IPS-20b (cell line): ENCODE measurements at regions not wholly inside any gene's neighbourhood (a gene's known extent, or its start where the extent isn't known, plus 50 kb on each side); places are given as distances from the start of the nearest gene placed in this dataset.
A peak's percentile ranks its signal among the peaks of the same experiment; 100 is the strongest.

ENCODE experiments used
- H3K27ac ChIP-seq: one replicate; pipeline ENCODE4 v1.5.1; 2013; ENCODE audit warnings: low read length
- H3K27me3 ChIP-seq: 2 replicates; pipeline ENCODE4 v1.6.1; 2013; ENCODE audit warnings: mild to moderate bottlenecking, low read length, inconsistent platforms; ENCODE audit not compliant: insufficient read depth
- H3K36me3 ChIP-seq: 2 replicates; pipeline ENCODE4 v1.6.1; 2013; ENCODE audit warnings: low read depth, mild to moderate bottlenecking, inconsistent platforms, low read length, moderate library complexity; ENCODE audit not compliant: insufficient read depth
- H3K4me1 ChIP-seq: 2 replicates; pipeline ENCODE4 v1.6.1; 2013; ENCODE audit warnings: mild to moderate bottlenecking, control low read depth, inconsistent platforms, low read length, moderate library complexity; ENCODE audit not compliant: insufficient read depth
- H3K4me3 ChIP-seq: 2 replicates; pipeline ENCODE4 v1.5.1; 2013; ENCODE audit warnings: mild to moderate bottlenecking, low read length, inconsistent platforms
- H3K9ac ChIP-seq: 2 replicates; pipeline ENCODE4 v1.6.1; 2013; ENCODE audit warnings: low read depth, mild to moderate bottlenecking, inconsistent platforms, low read length, moderate library complexity
- H3K9me3 ChIP-seq: 2 replicates; pipeline ENCODE4 v1.6.1; 2013; ENCODE audit warnings: mild to moderate bottlenecking, low read depth, low read length, inconsistent platforms; ENCODE audit not compliant: insufficient read depth

DNA sequence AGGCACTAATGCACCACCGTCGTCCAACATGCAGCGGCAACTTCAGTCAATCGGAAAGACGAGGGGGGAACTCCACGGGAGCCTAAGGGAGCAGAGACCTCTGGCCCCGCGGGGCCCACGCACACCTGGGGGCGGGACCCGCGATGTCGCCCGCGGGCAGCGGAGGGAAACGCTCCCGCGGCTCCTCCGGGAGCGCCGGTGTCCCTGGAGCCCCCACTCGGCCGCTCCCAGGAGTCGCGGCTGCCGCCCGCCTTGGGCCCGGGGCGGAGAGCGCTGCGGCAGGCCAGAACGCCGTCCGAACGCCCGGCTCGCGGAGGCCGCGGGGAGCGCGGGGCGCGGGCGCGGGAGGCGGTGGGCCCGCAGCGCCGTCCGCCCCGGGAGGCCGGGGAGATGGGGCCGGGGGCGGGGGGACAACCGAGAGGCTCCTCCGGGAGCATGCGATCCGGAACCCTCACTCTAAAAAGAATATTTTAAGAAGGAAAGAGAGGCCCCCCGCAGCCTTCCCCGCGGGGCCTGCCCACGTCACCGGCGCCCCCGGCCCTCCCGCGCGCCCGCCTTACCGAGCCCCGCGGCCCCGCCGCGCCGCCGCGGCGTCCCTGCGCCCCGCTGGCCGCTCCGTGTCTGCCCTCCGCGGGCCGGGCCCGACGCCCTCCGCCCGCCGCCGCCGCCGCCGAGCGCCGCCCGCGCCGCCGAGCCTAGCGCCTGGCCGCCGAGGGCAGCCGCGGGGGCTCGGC, 86.6 kb upstream of the ARHGAP32 start:
- H3K4me1 ChIP-seq = peaks cover 32% of the 10 kb centered on the region; the same call in 1 of the 2 replicates
- H3K9ac ChIP-seq = peak overlapping the region; percentile 66; the same call in 1 of the 2 replicates
- peaks cover 31% of the 10 kb centered on the region for H3K27me3 ChIP-seq
- H3K36me3 ChIP-seq = no peaks in the 10 kb centered on the region
- no peak overlapping the region for H3K27ac ChIP-seq
- H3K4me3 ChIP-seq = peak overlapping the region; percentile 71
- H3K9me3 ChIP-seq = no peaks in the 10 kb centered on the region

DNA sequence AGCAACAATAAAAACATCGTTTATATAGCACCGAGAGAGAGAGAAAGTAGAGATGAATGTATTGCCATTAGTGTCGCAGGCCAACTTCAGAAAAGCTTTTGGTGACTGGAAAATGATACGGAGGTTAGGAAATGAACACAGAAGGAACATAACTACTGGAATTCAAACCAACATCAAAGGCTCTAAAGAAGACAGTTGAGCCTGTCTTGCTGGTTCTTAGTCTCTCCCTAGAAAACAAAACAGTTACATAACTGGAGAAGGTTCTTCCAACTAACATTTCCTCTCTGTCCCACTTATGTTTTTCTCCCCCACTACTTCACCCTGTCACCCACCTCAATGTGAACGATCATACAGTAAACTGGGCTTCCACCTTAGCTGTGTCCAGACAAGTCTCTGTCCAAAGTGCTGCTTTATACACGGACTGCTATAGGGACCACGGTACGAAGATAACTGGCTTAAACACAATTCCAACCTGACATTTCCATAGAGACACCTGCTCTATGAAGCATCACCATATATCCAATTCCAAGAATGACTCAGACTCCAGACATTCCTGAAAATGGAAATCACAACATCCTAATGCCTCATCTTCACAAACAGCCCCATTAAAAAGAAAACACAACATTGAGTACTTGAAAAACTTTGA, 85.2 kb upstream of the ARHGAP32 start:
- Histone ChIP-seq H3K27ac (no peak overlapping the region), H3K27me3 (peaks cover 31% of the 10 kb centered on the region), H3K4me1 (peaks cover 24% of the 10 kb centered on the region; the same call in 1 of the 2 replicates), H3K9me3 (no peaks in the 10 kb centered on the region), H3K36me3 (no peaks in the 10 kb centered on the region), H3K4me3 (peak overlapping the region; percentile 71; the same call in 1 of the 2 replicates), H3K9ac (no peak overlapping the region)

GRCh38 chr11:129275828-129276227, 83.7 kb upstream of the ARHGAP32 start:
- Histone ChIP-seq H3K27ac (no peak overlapping the region), H3K4me1 (peaks cover 23% of the 10 kb centered on the region; the same call in 1 of the 2 replicates), H3K36me3 (no peaks in the 10 kb centered on the region), H3K27me3 (peaks cover 24% of the 10 kb centered on the region), H3K4me3 (no peak overlapping the region), H3K9me3 (no peaks in the 10 kb centered on the region), H3K9ac (no peak overlapping the region)

DNA sequence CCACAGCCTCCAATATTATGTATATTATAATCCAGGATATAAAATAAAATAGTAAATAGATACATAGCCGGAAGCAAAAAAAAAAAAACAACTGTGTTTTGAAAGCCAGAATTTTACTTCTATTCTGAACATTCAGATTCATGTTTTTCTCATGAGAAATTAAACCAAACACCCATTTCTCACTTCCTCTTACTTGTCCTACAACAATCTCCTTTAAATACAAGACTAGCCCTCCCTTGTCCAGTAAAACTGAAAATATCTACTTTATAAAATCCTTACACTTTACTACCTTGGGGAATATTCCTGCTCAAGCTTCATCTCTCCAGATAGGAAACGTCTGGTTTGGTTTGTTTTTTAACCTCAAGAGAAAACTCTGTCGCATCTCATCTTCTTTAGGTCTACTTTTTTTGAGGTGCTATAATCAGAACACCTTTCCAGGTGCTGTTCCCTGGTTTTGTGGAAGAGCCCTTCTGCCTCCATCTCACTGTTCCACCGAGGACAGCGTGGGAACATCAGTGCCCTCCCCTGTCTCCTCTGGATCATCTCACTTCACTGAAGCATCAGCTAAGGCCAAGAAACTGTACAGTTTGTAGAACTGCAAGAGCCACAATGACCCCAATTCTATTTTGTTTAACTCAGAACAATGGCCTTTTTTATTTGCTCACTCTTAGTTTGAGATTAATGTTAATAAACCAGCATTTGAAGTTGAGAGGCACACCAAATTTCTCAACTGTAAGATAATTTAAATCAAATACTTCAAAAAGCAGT, 82.0 kb upstream of the ARHGAP32 start:
- H3K4me1 ChIP-seq = peaks cover 16% of the 10 kb centered on the region; the same call in 1 of the 2 replicates
- H3K27ac ChIP-seq = no peak overlapping the region
- H3K27me3 ChIP-seq = peaks cover 14% of the 10 kb centered on the region; the same call in 1 of the 2 replicates
- H3K36me3 ChIP-seq = no peaks in the 10 kb centered on the region
- H3K9me3 ChIP-seq = no peaks in the 10 kb centered on the region
- H3K9ac ChIP-seq = no peak overlapping the region
- no peak overlapping the region for H3K4me3 ChIP-seq

DNA sequence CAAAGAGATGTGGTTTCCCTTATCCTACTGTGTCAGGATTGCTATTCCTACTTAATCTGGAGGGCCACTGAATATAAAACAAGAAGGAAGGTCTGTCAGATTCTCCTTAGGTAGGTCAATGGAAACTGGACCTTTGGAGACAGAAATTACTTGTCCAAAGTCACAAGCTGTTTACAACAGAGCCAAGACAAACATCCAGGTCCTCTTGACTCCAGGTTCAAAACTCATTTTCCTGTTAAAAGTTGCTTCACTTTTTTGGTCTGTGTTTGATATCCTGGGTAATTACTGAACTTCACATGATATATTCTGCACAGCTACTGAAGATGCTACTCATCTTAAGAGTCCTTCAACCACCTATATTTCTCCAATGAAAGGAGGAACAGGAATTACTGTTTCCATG, 81.2 kb upstream of the ARHGAP32 start:
- Histone ChIP-seq H3K9me3 (no peaks in the 10 kb centered on the region), H3K9ac (no peak overlapping the region), H3K27ac (no peak overlapping the region), H3K4me3 (no peak overlapping the region), H3K27me3 (peaks cover 12% of the 10 kb centered on the region; the same call in 1 of the 2 replicates), H3K36me3 (no peaks in the 10 kb centered on the region), H3K4me1 (peaks cover 17% of the 10 kb centered on the region; the same call in 1 of the 2 replicates)

GRCh38 chr11:129271030-129271429, 78.9 kb upstream of the ARHGAP32 start:
- Histone ChIP-seq H3K9ac (no peak overlapping the region), H3K36me3 (no peaks in the 10 kb centered on the region)

GRCh38 chr11:129270446-129270845, 78.3 kb upstream of the ARHGAP32 start:
- H3K27ac ChIP-seq = no peak overlapping the region
- H3K36me3 ChIP-seq = no peaks in the 10 kb centered on the region
- no peaks in the 10 kb centered on the region for H3K27me3 ChIP-seq
- no peaks in the 10 kb centered on the region for H3K9me3 ChIP-seq
- H3K4me3 ChIP-seq = no peak overlapping the region
- peaks cover 14% of the 10 kb centered on the region for H3K4me1 ChIP-seq
- no peak overlapping the region for H3K9ac ChIP-seq

More at GRCh38 chr11:129271030-129271429, 78.9 kb upstream of the ARHGAP32 start:
- Histone ChIP-seq H3K9me3 (no peaks in the 10 kb centered on the region), H3K27me3 (no peaks in the 10 kb centered on the region), H3K4me1 (peaks cover 19% of the 10 kb centered on the region), H3K4me3 (no peak overlapping the region), H3K27ac (no peak overlapping the region)

- no peak overlapping the region for H3K9ac ChIP-seq
- H3K27me3 ChIP-seq = no peaks in the 10 kb centered on the region
- no peaks in the 10 kb centered on the region for H3K36me3 ChIP-seq
- H3K4me3 ChIP-seq = no peak overlapping the region
- peaks cover 12% of the 10 kb centered on the region for H3K4me1 ChIP-seq
- no peaks in the 10 kb centered on the region for H3K9me3 ChIP-seq
- no peak overlapping the region for H3K27ac ChIP-seq
These were observed 76.2 kb upstream of the ARHGAP32 start for GRCh38 chr11:129268371-129268770.

DNA sequence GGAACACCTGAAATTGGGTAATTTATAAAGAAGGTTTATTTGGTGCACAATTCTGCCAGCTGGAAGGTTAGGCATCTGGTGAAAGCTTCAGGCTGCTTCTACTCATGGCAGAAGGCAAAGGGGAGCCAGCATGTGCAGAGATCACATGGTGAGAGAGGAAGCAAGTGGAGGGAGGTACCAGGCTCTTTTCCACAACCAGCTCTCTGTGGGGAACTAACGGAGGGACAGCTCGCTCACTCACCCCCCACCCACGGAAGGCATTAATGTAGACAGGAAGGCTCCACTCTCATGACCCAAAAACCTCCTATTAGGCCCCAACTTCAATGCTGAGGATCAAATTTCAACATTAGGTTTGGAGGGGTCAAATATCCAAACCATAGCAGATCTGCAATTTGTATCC, 75.6 kb upstream of the ARHGAP32 start:
- Histone ChIP-seq H3K9ac (no peak overlapping the region), H3K27me3 (no peaks in the 10 kb centered on the region), H3K4me3 (no peak overlapping the region), H3K27ac (no peak overlapping the region), H3K9me3 (no peaks in the 10 kb centered on the region), H3K36me3 (no peaks in the 10 kb centered on the region), H3K4me1 (peaks cover 12% of the 10 kb centered on the region)

DNA sequence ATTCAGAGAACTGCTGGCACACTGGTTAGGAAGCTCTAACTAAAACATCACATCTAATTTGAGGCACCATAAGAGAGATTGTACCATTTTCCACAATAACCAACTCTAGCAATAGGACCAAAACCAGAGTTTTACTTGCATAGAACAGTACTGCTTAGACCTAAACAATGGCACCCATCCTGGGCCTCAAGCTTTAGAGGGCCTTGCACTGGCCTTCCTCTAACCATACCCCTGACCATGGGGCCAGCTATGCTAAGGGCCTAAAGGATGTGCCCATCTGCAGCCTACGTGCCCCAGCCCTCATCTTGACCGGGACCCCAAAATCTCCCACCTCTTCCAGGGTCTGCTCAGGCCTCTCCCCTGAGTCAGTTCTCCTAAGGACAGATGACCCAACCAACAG, 74.4 kb upstream of the ARHGAP32 start:
- Histone ChIP-seq H3K4me1 (peaks cover 14% of the 10 kb centered on the region), H3K27ac (no peak overlapping the region)

GRCh38 chr11:129265125-129265788, 73.1 kb upstream of the ARHGAP32 start:
- Histone ChIP-seq H3K27me3 (no peaks in the 10 kb centered on the region), H3K4me1 (peaks cover 18% of the 10 kb centered on the region), H3K9me3 (no peaks in the 10 kb centered on the region), H3K36me3 (no peaks in the 10 kb centered on the region), H3K9ac (no peak overlapping the region), H3K4me3 (no peak overlapping the region), H3K27ac (no peak overlapping the region)

More for the DNA sequence above, 74.4 kb upstream of the ARHGAP32 start:
- no peak overlapping the region for H3K9ac ChIP-seq
- H3K4me3 ChIP-seq = no peak overlapping the region
- H3K9me3 ChIP-seq = no peaks in the 10 kb centered on the region
- no peaks in the 10 kb centered on the region for H3K36me3 ChIP-seq
- no peaks in the 10 kb centered on the region for H3K27me3 ChIP-seq
